Femur (tissue), 1 donor: ENCODE measurements at regions not wholly inside any gene's neighbourhood (a gene's known extent, or its start where the extent isn't known, plus 50 kb on each side); places are given as distances from the start of the nearest gene placed in this dataset.
"Not testable (repeated sequence)": the region's sequence is repeated elsewhere in the genome, so short reads cannot be mapped to it uniquely, and the experiment has no call there.

ENCODE experiments used
- DNase-seq: peaks from one replicate; pipeline ENCODE4 v3.0.0-alpha.2; 2017

GRCh38 chr3:184479426-184480126 lies 82.0 kb upstream of the EPHB3 start:
- DNase-seq: no peak

- no peak for DNase-seq
These were observed 80.8 kb upstream of the EPHB3 start for GRCh38 chr3:184480831-184481230.

- DNase-seq: no peak
These were observed 79.5 kb upstream of the EPHB3 start for GRCh38 chr3:184481984-184482671.

GRCh38 chr3:184485241-184485640 lies 76.3 kb upstream of the EPHB3 start:
- DNase-seq: no peak

- no peak for DNase-seq
These were observed 75.7 kb upstream of the EPHB3 start for GRCh38 chr3:184485906-184486305.

- DNase-seq: no peak
These were observed 75.0 kb upstream of the EPHB3 start for GRCh38 chr3:184486614-184487013.

GRCh38 chr3:184488577-184488976 lies 73.0 kb upstream of the EPHB3 start:
- DNase-seq: no peak

- no peak for DNase-seq
These were observed 72.2 kb upstream of the EPHB3 start for GRCh38 chr3:184489268-184489841.

GRCh38 chr3:184491011-184491576 lies 70.5 kb upstream of the EPHB3 start:
- DNase-seq: no peak

GRCh38 chr3:184491867-184492615 lies 69.5 kb upstream of the EPHB3 start:
- peak; percentile 38 for DNase-seq

- DNase-seq: no peak
These were observed 64.7 kb upstream of the EPHB3 start for GRCh38 chr3:184496933-184497332.

- DNase-seq: no peak
These were observed 63.8 kb upstream of the EPHB3 start for GRCh38 chr3:184497804-184498203.

- no peak for DNase-seq
These were observed 62.5 kb upstream of the EPHB3 start for GRCh38 chr3:184498986-184499606.

- DNase-seq: no peak
These were observed 61.2 kb upstream of the EPHB3 start for GRCh38 chr3:184500344-184500923.

- no peak for DNase-seq
These were observed 59.4 kb upstream of the EPHB3 start for GRCh38 chr3:184502123-184502667.

- DNase-seq: not testable (repeated sequence)
These were observed 58.7 kb upstream of the EPHB3 start for GRCh38 chr3:184502841-184503240.

- DNase-seq: no peak
These were observed 57.9 kb upstream of the EPHB3 start for GRCh38 chr3:184503647-184504046.

GRCh38 chr3:184505076-184505878 lies 56.3 kb upstream of the EPHB3 start:
- DNase-seq: peak; percentile 60

- no peak for DNase-seq
These were observed 55.0 kb upstream of the EPHB3 start for GRCh38 chr3:184506561-184506991.

- DNase-seq: no peak
These were observed 52.6 kb upstream of the EPHB3 start for GRCh38 chr3:184508938-184509337.

GRCh38 chr3:184511741-184512140 lies 49.8 kb upstream of the EPHB3 start:
- DNase-seq: no peak
